ENCODE measurements at regions not wholly inside any gene's neighbourhood (a gene's known extent, or its start where the extent isn't known, plus 50 kb on each side); places are given as distances from the start of the nearest gene placed in this dataset.

DNA sequence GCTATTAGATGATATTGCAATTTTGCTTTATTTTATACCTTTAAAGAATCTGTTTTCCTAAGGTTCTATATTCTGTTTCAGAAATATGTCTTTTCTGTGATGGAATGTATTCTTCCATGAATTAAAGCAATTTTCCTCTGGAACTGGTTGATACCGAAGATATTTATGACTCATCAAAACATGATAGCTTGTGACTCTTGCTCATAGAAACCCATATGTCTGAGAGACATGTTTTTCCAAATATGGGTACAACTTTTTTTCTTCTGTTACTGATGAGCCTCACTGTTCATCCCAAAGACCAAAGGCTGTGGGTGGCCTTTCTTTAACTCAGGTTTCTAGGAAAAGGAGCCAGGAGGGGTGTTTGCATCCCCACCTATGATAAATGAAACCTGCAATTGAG is 126.1 kb upstream of the PAPPA start:
- TF ChIP-seq EZH2 (IDR thresholded peaks at IDR 0.05; ENCODE audit: insufficient read depth, poor library complexity, severe bottlenecking) (no peak), EZH2phosphoT487 (IDR thresholded peaks at IDR 0.05; ENCODE audit: insufficient read depth, low read depth) (no peak)
